ENCODE measurements at regions not wholly inside any gene's neighbourhood (a gene's known extent, or its start where the extent isn't known, plus 50 kb on each side); places are given as distances from the start of the nearest gene placed in this dataset.

- TF ChIP-seq CTCF (conservative IDR thresholded peaks at IDR 0.05) (no peak), ZFX (IDR thresholded peaks at IDR 0.05) (no peak)
- no peak overlapping the region for H3K27ac ChIP-seq
Measured at GRCh38 chr2:43038034-43038695, 188.2 kb downstream of the ZFP36L2 start.

GRCh38 chr2:43035922-43036321 lies 190.5 kb downstream of the ZFP36L2 start:
- H3K27ac ChIP-seq, result no peak overlapping the region
- TF ChIP-seq CTCF (conservative IDR thresholded peaks at IDR 0.05), result no peak
- no peak for TF ChIP-seq ZFX (IDR thresholded peaks at IDR 0.05)

GRCh38 chr2:43034921-43035320 lies 191.5 kb downstream of the ZFP36L2 start:
- no peak for TF ChIP-seq CTCF (conservative IDR thresholded peaks at IDR 0.05)

GRCh38 chr2:43034242-43034619 lies 192.2 kb downstream of the ZFP36L2 start:
- no peak overlapping the region for H3K27ac ChIP-seq
- TF ChIP-seq ZFX (IDR thresholded peaks at IDR 0.05) (no peak), CTCF (conservative IDR thresholded peaks at IDR 0.05) (no peak)

More at GRCh38 chr2:43034921-43035320, 191.5 kb downstream of the ZFP36L2 start:
- H3K27ac ChIP-seq, result no peak overlapping the region

- TF ChIP-seq ZFX (IDR thresholded peaks at IDR 0.05), result no peak
- TF ChIP-seq CTCF (conservative IDR thresholded peaks at IDR 0.05), result no peak
- H3K27ac ChIP-seq, result no peak overlapping the region
Measured at GRCh38 chr2:43033466-43034241, 192.8 kb downstream of the ZFP36L2 start.

- no peak for TF ChIP-seq ZFX (IDR thresholded peaks at IDR 0.05)
- TF ChIP-seq CTCF (conservative IDR thresholded peaks at IDR 0.05), result no peak
- H3K27ac ChIP-seq, result 0 out of 2 replicates have a peak overlapping the region, but pooled peaks have one; percentile 2
Measured at GRCh38 chr2:43033016-43033270, 193.5 kb downstream of the ZFP36L2 start.

GRCh38 chr2:43032213-43033015 lies 194.0 kb downstream of the ZFP36L2 start:
- no peak for TF ChIP-seq CTCF (conservative IDR thresholded peaks at IDR 0.05)
- no peak for TF ChIP-seq ZFX (IDR thresholded peaks at IDR 0.05)
- H3K27ac ChIP-seq, result 0 out of 2 replicates have a peak overlapping the region, but pooled peaks have one; percentile 2
